Body of pancreas (tissue), 4 donors: ENCODE measurements at regions not wholly inside any gene's neighbourhood (a gene's known extent, or its start where the extent isn't known, plus 50 kb on each side); places are given as distances from the start of the nearest gene placed in this dataset.

Source experiments
- ATAC-seq: fragments of 150-250 bp; one replicate; pipeline ENCODE4 v1.9.1; 2016
- DNase-seq, 4 donors: peaks; one replicate each; pipeline ENCODE4 v3.0.0-alpha.2; 2019
- H3K27ac ChIP-seq, 4 donors: fragments of 200-600 bp; sonication (generic); 1 replicate in 3 of 4; 2 replicates in 1 of 4; pipeline versions ENCODE4 v1.5.1 to v1.6.1; 2016 to 2019; ENCODE audit warnings: mild to moderate bottlenecking in 1 of 4, mixed read lengths in 1 of 4, moderate library complexity in 1 of 4
- H3K27me3 ChIP-seq, 2 donors: fragments of 200-600 bp; sonication (generic); one replicate each; pipeline ENCODE4 v1.6.0; 2016; ENCODE audit warnings: mild to moderate bottlenecking in 1 of 2
- H3K36me3 ChIP-seq, 2 donors: fragments of 200-600 bp; sonication (generic); replicated peaks in 1 of 2; 2 replicates each; pipeline ENCODE4 v1.5.1; 2016; ENCODE audit warnings: low read depth in 2 of 2; ENCODE audit not compliant: insufficient read depth in 1 of 2
- H3K4me1 ChIP-seq: fragments of 200-600 bp; sonication (generic); one replicate; pipeline ENCODE4 v1.6.0; 2016
- H3K4me3 ChIP-seq, 2 donors: fragments of 200-600 bp; sonication (generic); 1 replicate in 1 of 2; 2 replicates in 1 of 2; pipeline ENCODE4 v1.5.1; 2016 to 2019
- H3K9me3 ChIP-seq, 3 donors: fragments of 200-600 bp; sonication (generic); 1 replicate in 2 of 3; 2 replicates in 1 of 3; pipeline ENCODE4 v1.5.1; 2016
- POLR2A ChIP-seq, 3 donors: fragments of 450-650 bp; IDR thresholded peaks; one replicate each; pipeline ENCODE4 v1.6.1; 2016; ENCODE audit warnings: antibody characterized with exemption in 3 of 3, mild to moderate bottlenecking in 2 of 3
- WGBS, 2 donors: methylation state at CpG; one replicate each; pipeline ENCODE4 v1.1.5; 2017; 5-methylcytosine and 5-hydroxymethylcytosine counted together
- intact Hi-C: fragments of 100-400 bp; cut with DNase I; formaldehyde crosslinking; loops from one replicate; pipeline ENCODE4 v1.15.1; 2023
- TF ChIP-seq, protein P1 (sequence below), 7 experiments: fragments of 450-650 bp in 4 of 7; fragments of 200-600 bp in 3 of 7; sonication (generic) in 3 of 7; IDR thresholded peaks; one replicate each; pipeline ENCODE4 v1.5.1; 2016 to 2019; ENCODE audit warnings: antibody characterized with exemption in 7 of 7

DNA sequence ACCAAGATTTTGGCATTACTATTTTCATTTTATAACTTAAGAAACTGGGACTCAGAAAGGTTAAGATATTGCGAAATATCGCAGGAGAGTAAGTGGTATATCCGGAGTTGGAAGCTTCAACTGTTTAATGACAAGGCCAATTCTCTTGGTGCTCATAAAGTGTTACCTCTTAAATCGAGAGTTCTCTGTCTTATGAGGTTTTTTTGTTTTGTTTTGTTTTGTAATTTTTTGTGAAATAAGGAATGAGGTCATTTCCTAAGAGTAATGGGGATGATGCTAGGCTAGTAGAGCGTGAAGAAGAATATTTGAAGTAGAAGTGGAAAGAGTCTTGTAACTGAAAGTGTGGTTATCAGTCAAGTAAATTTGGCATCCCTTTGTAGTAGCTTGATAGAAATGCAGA, 183.2 kb upstream of the DAB2 start:
- H3K4me3 ChIP-seq: no peak overlapping the region
- H3K27me3 ChIP-seq: no peaks in the 10 kb centered on the region
- H3K4me1 ChIP-seq: no peaks in the 10 kb centered on the region
- no peak overlapping the region for H3K27ac ChIP-seq
- 78 to 86% methylated on average over 5 of the region's 5 CpGs for WGBS, 2 donors
- no peaks in the 10 kb centered on the region for H3K36me3 ChIP-seq
- ATAC-seq (no peak), DNase-seq (no peak)
- no peak for TF ChIP-seq POLR2A (IDR thresholded peaks at IDR 0.05)
- intact Hi-C loops: no loop called here
- H3K9me3 ChIP-seq: no peaks in the 10 kb centered on the region

DNA sequence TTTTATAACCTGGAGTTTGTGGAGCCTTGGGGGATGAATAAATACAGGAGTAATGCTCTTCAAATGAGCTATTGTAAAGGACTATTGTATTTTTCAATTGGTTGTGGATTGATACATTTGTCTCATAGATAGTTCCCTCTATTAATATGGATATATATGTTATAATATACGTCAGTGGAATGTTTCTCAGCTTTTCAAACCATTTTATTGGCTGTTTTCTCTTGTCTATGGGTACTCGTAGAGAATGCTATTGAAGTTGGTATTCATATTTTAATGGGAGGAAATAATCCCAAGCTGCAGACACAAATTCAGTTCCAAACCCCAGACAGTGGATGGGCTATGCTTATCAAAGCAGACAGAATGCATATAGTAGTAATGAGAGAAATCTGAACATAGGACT, 181.8 kb upstream of the DAB2 start:
- 87% methylated on average over 2 of the region's 2 CpGs for WGBS, 2 donors
- no peaks in the 10 kb centered on the region for H3K27me3 ChIP-seq
- no peak overlapping the region for H3K4me3 ChIP-seq
- no peak overlapping the region for H3K27ac ChIP-seq
- TF ChIP-seq, protein P1, sequence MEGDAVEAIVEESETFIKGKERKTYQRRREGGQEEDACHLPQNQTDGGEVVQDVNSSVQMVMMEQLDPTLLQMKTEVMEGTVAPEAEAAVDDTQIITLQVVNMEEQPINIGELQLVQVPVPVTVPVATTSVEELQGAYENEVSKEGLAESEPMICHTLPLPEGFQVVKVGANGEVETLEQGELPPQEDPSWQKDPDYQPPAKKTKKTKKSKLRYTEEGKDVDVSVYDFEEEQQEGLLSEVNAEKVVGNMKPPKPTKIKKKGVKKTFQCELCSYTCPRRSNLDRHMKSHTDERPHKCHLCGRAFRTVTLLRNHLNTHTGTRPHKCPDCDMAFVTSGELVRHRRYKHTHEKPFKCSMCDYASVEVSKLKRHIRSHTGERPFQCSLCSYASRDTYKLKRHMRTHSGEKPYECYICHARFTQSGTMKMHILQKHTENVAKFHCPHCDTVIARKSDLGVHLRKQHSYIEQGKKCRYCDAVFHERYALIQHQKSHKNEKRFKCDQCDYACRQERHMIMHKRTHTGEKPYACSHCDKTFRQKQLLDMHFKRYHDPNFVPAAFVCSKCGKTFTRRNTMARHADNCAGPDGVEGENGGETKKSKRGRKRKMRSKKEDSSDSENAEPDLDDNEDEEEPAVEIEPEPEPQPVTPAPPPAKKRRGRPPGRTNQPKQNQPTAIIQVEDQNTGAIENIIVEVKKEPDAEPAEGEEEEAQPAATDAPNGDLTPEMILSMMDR (IDR thresholded peaks at IDR 0.05): no peak
- no peak for TF ChIP-seq POLR2A (IDR thresholded peaks at IDR 0.05)
- no peaks in the 10 kb centered on the region for H3K36me3 ChIP-seq
- no peaks in the 10 kb centered on the region for H3K9me3 ChIP-seq
- H3K4me1 ChIP-seq: no peaks in the 10 kb centered on the region
- ATAC-seq: no peak
- intact Hi-C loops: no loop called here
- DNase-seq: no peak

DNA sequence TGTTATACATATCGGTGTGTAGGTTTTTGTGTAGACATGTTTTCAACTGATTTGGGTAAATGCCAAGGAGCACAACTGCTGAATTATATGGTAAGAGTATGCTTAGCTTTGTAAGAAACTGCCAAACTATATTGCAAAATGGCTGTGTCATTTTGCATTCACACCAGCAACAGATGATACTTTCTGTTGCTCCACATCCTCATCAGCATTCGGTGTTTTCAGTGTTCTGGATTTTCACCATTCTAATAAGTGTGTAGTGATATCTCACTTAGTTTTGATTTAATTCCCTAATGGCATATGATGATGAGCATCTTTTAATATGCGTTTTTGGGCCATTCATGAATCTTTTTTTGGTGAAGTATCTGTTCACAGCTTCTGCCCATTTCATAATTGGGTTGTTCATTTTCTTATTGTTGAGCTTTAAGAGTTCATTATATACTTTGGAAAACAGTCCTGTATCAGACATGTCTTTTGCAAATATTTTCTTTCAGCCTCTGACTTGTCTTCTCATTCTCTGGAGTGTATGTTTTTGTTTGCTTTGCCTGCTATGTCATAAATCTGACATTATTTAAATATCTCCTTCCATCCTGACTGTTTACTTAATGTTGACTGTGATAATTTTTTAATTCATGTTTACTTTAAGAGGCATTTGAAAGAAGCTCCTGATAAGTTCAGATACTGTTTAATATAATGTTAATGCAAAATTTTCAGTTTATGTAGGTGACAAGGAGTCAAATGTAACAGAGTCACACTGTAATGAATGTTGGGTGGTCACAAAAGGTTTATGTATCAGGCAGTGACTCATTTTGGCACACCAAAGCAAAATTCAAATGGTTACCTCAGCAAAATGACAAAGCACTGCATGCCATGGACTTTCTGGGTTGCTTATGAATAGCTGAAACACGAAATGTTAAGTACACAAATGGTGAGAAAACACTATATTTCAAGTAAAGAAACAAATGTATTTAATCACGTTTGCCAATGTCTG, 181.1 kb upstream of the DAB2 start:
- no peak for TF ChIP-seq POLR2A (IDR thresholded peaks at IDR 0.05)
- TF ChIP-seq, protein P1 (IDR thresholded peaks at IDR 0.05): no peak
- ATAC-seq (no peak), DNase-seq (no peak)
- H3K4me1 ChIP-seq: no peaks in the 10 kb centered on the region
- H3K36me3 ChIP-seq: no peaks in the 10 kb centered on the region
- intact Hi-C loops: no loop called here
- no peak overlapping the region for H3K4me3 ChIP-seq
- no peak overlapping the region for H3K27ac ChIP-seq
- no peaks in the 10 kb centered on the region for H3K9me3 ChIP-seq
- WGBS, 2 donors: 66 to 69% methylated on average over 5 of the region's 5 CpGs
- H3K27me3 ChIP-seq: no peaks in the 10 kb centered on the region

DNA sequence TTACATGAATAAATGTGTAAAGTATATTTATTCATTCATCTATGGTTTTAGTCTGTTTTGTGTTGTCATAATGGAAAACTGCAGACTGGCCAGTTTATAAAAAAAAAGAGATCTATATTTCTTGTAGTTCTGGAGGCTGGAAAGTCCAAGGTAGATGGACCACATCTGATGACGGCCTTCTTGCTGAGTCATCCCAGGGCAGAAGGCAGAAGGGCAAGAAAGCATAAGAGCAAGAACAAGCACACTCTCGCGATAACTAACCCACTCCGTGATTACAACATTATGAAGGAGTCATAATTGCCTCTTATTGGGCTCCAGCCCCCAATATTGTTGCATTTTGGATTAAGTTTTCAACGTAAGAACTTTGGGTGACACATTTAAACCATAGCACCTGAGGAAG, 180.4 kb upstream of the DAB2 start:
- Histone ChIP-seq H3K4me1 (no peaks in the 10 kb centered on the region), H3K9me3 (no peaks in the 10 kb centered on the region), H3K27ac (no peak overlapping the region), H3K27me3 (no peaks in the 10 kb centered on the region), H3K4me3 (no peak overlapping the region), H3K36me3 (no peaks in the 10 kb centered on the region)
- WGBS, 2 donors: 86 to 92% methylated on average over 5 of the region's 5 CpGs
- DNase-seq (no peak), ATAC-seq (no peak)
- intact Hi-C loops: no loop called here
- TF ChIP-seq, protein P1 (IDR thresholded peaks at IDR 0.05): no peak
- no peak for TF ChIP-seq POLR2A (IDR thresholded peaks at IDR 0.05)

DNA sequence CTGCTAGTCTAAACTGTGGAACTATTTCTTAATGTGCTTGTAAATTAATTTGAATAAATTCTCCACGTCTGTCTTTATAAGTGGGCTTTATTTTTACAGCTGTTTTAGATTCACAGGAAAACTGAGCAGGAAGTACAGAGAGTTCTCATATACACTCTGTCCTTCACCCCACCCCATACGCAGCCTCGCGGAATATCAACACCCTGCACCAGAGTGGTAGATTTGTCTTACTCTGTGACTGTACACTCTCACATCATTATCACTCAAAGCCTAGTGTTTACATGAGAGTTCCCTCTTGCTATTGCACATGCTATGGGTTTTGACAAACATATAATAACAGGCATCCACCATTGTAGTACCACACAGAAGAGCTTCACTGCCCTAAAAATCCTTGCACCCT, 179.7 kb upstream of the DAB2 start:
- Histone ChIP-seq H3K36me3 (no peaks in the 10 kb centered on the region), H3K4me3 (no peak overlapping the region), H3K9me3 (no peaks in the 10 kb centered on the region), H3K4me1 (no peaks in the 10 kb centered on the region), H3K27ac (no peak overlapping the region), H3K27me3 (no peaks in the 10 kb centered on the region)
- TF ChIP-seq, protein P1 (IDR thresholded peaks at IDR 0.05): no peak
- TF ChIP-seq POLR2A (IDR thresholded peaks at IDR 0.05): no peak
- DNase-seq (no peak), ATAC-seq (no peak)
- 41 to 47% methylated on average over 4 of the region's 4 CpGs for WGBS, 2 donors
- intact Hi-C loops: no loop called here
